Caco-2 (cell line): ENCODE measurements at regions not wholly inside any gene's neighbourhood (a gene's known extent, or its start where the extent isn't known, plus 50 kb on each side); places are given as distances from the start of the nearest gene placed in this dataset.

ENCODE experiments used
- BruUV-seq: library from RNA; stranded (reverse); fragments of 400-500 nt; replicated peaks from 2 replicates; lab custom pipeline; 2021; lab: Mats Ljungman, UMichigan
- CTCF ChIA-PET: fragments of 300-600 bp; sonication (Branson Sonifier 250); formaldehyde crosslinking; loops from one replicate; lab custom pipeline; 2022; ENCODE audit warnings: antibody characterized with exemption; lab: Charles Lee
- POLR2A ChIA-PET: fragments of 300-600 bp; sonication (Branson Sonifier 250); formaldehyde crosslinking; loops from one replicate; lab custom pipeline; 2022; ENCODE audit warnings: antibody characterized with exemption; lab: Charles Lee
- DNase-seq, 2 experiments: peaks; one replicate each; pipeline versions ENCODE4 v3.0.0 to v3.0.0-alpha.2; 2020 to 2022
- H3K27me3 ChIP-seq: replicated peaks from 2 replicates; pipeline ENCODE4 v1.6.0; 2011; ENCODE audit warnings: low read length; ENCODE audit not compliant: control insufficient read depth, insufficient read depth
- H3K36me3 ChIP-seq: 2 replicates; pipeline ENCODE4 v1.5.1; 2011; ENCODE audit warnings: low read length; ENCODE audit not compliant: control insufficient read depth, insufficient read depth
- H3K4me1 ChIP-seq: fragments of 250-450 bp; sonication (Bioruptor Pico); 2 replicates; pipeline ENCODE4 v1.5.1; 2020; ENCODE audit warnings: mild to moderate bottlenecking
- H3K4me3 ChIP-seq: 2 replicates; pipeline ENCODE4 v1.5.1; 2011; ENCODE audit warnings: low read depth, mild to moderate bottlenecking, control low read depth, low read length
- H3K9me3 ChIP-seq: fragments of 250-450 bp; sonication (Bioruptor Pico); 2 replicates; pipeline ENCODE4 v1.5.1; 2020; ENCODE audit warnings: mild to moderate bottlenecking, moderate library complexity
- H3K27ac Mint-ChIP-seq: one replicate; pipeline ENCODE4 v1.8.0; 2022; ENCODE audit warnings: mixed read lengths; ENCODE audit not compliant: unreplicated experiment
- H3K27me3 Mint-ChIP-seq: one replicate; pipeline ENCODE4 v1.8.0; 2022; ENCODE audit warnings: mixed read lengths; ENCODE audit not compliant: insufficient read depth, unreplicated experiment
- H3K36me3 Mint-ChIP-seq: one replicate; pipeline ENCODE4 v1.8.0; 2022; ENCODE audit warnings: mild to moderate bottlenecking, mixed read lengths; ENCODE audit not compliant: insufficient read depth, unreplicated experiment
- H3K4me1 Mint-ChIP-seq: one replicate; pipeline ENCODE4 v1.8.0; 2022; ENCODE audit warnings: low read depth, mixed read lengths; ENCODE audit not compliant: unreplicated experiment
- H3K4me3 Mint-ChIP-seq: one replicate; pipeline ENCODE4 v1.8.0; 2022; ENCODE audit warnings: mild to moderate bottlenecking, moderate library complexity, mixed read lengths; ENCODE audit not compliant: unreplicated experiment
- H3K9me3 Mint-ChIP-seq: one replicate; pipeline ENCODE4 v1.8.0; 2022; ENCODE audit warnings: mixed read lengths; ENCODE audit not compliant: unreplicated experiment
- intact Hi-C: fragments of 100-400 bp; cut with micrococcal nuclease; formaldehyde crosslinking; loops from one replicate; pipeline ENCODE4 v1.10.0; 2022; ENCODE audit not compliant: unreplicated experiment
- TF ChIP-seq, protein P1 (sequence below), 2 experiments: fragments of 200-600 bp in 1 of 2; IDR thresholded peaks; 1 replicate in 1 of 2; 2 replicates in 1 of 2; pipeline versions ENCODE4 v1.5.1 to v1.8.0; 2011 to 2022; ENCODE audit warnings: antibody characterized with exemption in 1 of 2, control low read depth in 1 of 2, inconsistent platforms in 1 of 2, low read depth in 1 of 2, low read length in 1 of 2, mild to moderate bottlenecking in 1 of 2, moderate library complexity in 1 of 2; ENCODE audit not compliant: insufficient read depth in 1 of 2, severe bottlenecking in 1 of 2, unreplicated experiment in 1 of 2

DNA sequence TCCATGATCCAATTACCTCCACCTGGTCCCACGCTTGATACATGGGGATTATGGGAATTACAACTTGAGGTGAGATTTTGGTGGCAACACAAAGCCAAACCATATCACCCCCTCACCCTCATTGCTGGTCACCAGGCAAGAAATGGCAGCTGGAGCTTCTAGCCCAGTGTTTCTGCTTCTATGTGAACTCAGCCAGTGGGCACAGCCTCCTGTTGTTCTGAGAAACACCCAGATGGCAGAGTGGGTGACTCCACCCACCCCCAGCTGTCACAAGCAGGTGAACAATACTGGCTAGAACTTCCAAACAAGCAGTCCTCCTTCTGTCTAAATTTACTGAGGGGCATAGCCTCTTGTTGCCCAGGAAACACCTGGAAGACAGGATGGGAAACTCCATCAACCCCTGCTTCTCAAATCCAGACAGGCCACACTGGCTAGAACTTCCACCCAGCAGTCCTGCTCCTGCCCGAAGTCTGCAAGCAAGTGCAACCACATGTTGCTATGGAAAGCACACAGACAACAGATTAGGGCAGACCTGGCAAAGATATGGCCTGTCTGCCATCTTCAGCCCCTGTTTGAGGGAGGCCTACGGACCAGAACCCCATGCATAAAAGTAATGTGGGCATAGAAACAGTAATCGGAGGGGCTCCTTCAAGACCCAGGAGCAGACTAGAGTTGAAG, 114.1 kb downstream of the DTWD1 start:
- intact Hi-C loops: loop anchor here (5.0 kb wide), 1 partner anchor 107 kb away; no protein-coding TSS in a partner anchor
- no peak overlapping the region for H3K4me3 Mint-ChIP-seq
- H3K36me3 Mint-ChIP-seq: no peaks in the 10 kb centered on the region
- H3K36me3 ChIP-seq: no peaks in the 10 kb centered on the region
- H3K9me3 ChIP-seq: no peaks in the 10 kb centered on the region
- peaks cover 26% of the 10 kb centered on the region for H3K4me1 Mint-ChIP-seq
- no TSS peak for BruUV-seq
- peaks cover 33% of the 10 kb centered on the region for H3K4me1 ChIP-seq
- no peaks in the 10 kb centered on the region for H3K27me3 ChIP-seq
- H3K9me3 Mint-ChIP-seq: peaks cover 13% of the 10 kb centered on the region
- DNase-seq: no peak
- H3K27me3 Mint-ChIP-seq: no peaks in the 10 kb centered on the region
- no peak overlapping the region for H3K27ac Mint-ChIP-seq
- ChIA-PET CTCF (no interaction called here), POLR2A (no interaction called here)
- TF ChIP-seq, protein P1, sequence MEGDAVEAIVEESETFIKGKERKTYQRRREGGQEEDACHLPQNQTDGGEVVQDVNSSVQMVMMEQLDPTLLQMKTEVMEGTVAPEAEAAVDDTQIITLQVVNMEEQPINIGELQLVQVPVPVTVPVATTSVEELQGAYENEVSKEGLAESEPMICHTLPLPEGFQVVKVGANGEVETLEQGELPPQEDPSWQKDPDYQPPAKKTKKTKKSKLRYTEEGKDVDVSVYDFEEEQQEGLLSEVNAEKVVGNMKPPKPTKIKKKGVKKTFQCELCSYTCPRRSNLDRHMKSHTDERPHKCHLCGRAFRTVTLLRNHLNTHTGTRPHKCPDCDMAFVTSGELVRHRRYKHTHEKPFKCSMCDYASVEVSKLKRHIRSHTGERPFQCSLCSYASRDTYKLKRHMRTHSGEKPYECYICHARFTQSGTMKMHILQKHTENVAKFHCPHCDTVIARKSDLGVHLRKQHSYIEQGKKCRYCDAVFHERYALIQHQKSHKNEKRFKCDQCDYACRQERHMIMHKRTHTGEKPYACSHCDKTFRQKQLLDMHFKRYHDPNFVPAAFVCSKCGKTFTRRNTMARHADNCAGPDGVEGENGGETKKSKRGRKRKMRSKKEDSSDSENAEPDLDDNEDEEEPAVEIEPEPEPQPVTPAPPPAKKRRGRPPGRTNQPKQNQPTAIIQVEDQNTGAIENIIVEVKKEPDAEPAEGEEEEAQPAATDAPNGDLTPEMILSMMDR (IDR thresholded peaks at IDR 0.05; ENCODE audit: insufficient read depth in 1 of 2, low read depth in 1 of 2, low read length in 1 of 2, severe bottlenecking in 1 of 2, unreplicated experiment in 1 of 2): no peak
- no peak overlapping the region for H3K4me3 ChIP-seq

- Histone ChIP-seq H3K9me3 (no peaks in the 10 kb centered on the region), H3K36me3 (no peaks in the 10 kb centered on the region), H3K4me3 (no peak overlapping the region), H3K4me1 (peaks cover 35% of the 10 kb centered on the region), H3K27me3 (no peaks in the 10 kb centered on the region)
- Mint-ChIP-seq H3K4me3 (no peak overlapping the region), H3K36me3 (peaks cover 6% of the 10 kb centered on the region), H3K27ac (no peak overlapping the region), H3K27me3 (no peaks in the 10 kb centered on the region), H3K9me3 (peaks cover 13% of the 10 kb centered on the region), H3K4me1 (peaks cover 26% of the 10 kb centered on the region)
- BruUV-seq: no TSS peak
- TF ChIP-seq, protein P1 (IDR thresholded peaks at IDR 0.05; ENCODE audit: insufficient read depth in 1 of 2, low read depth in 1 of 2, low read length in 1 of 2, severe bottlenecking in 1 of 2, unreplicated experiment in 1 of 2): no peak
- no peak for DNase-seq
- CTCF ChIA-PET: no interaction called here
- POLR2A ChIA-PET: no interaction called here
- intact Hi-C loops: no loop called here
Observed at GRCh38 chr15:49737127-49737526, 116.3 kb downstream of the DTWD1 start.

GRCh38 chr15:49741712-49742111, 120.9 kb downstream of the DTWD1 start:
- no peak for DNase-seq
- Mint-ChIP-seq H3K9me3 (no peaks in the 10 kb centered on the region), H3K27ac (no peak overlapping the region), H3K4me1 (peaks cover 8% of the 10 kb centered on the region), H3K4me3 (no peak overlapping the region), H3K36me3 (peaks cover 6% of the 10 kb centered on the region), H3K27me3 (no peaks in the 10 kb centered on the region)
- ChIA-PET POLR2A (no interaction called here), CTCF (no interaction called here)
- H3K4me3 ChIP-seq: no peak overlapping the region
- intact Hi-C loops: no loop called here
- H3K4me1 ChIP-seq: peaks cover 11% of the 10 kb centered on the region
- H3K27me3 ChIP-seq: no peaks in the 10 kb centered on the region
- BruUV-seq: no TSS peak
- TF ChIP-seq, protein P1 (IDR thresholded peaks at IDR 0.05; ENCODE audit: insufficient read depth in 1 of 2, low read depth in 1 of 2, low read length in 1 of 2, severe bottlenecking in 1 of 2, unreplicated experiment in 1 of 2): no peak
- H3K9me3 ChIP-seq: no peaks in the 10 kb centered on the region
- H3K36me3 ChIP-seq: no peaks in the 10 kb centered on the region
